T-helper 2 cell (primary cell): ENCODE measurements at regions not wholly inside any gene's neighbourhood (a gene's known extent, or its start where the extent isn't known, plus 50 kb on each side); places are given as distances from the start of the nearest gene placed in this dataset.
"Not testable (repeated sequence)": the region's sequence is repeated elsewhere in the genome, so short reads cannot be mapped to it uniquely, and the experiment has no call there.

Source experiments
- DNase-seq, 5 experiments: peaks; one replicate each; pipeline versions ENCODE4 v3.0.0 to v3.0.0-alpha.2; 2012 to 2022

GRCh38 chr6:137657351-137657911 lies 163.2 kb upstream of the OLIG3 start:
- DNase-seq = peak in 1 of 5 experiments; percentile 82

- no peak for DNase-seq
Observed at GRCh38 chr6:137658287-137658686, 164.1 kb upstream of the OLIG3 start.

GRCh38 chr6:137659871-137660270 lies 165.7 kb upstream of the OLIG3 start:
- no peak for DNase-seq

- DNase-seq = no peak
Observed at GRCh38 chr6:137660296-137660731, 166.1 kb upstream of the OLIG3 start.

- peak in 2 of 5 experiments; percentile 43 to 48 for DNase-seq
Observed at GRCh38 chr6:137661601-137662000, 167.4 kb upstream of the OLIG3 start.

- DNase-seq = no peak
Observed at GRCh38 chr6:137664183-137664582, 170.0 kb upstream of the OLIG3 start.

- DNase-seq = no peak
Observed at GRCh38 chr6:137665342-137665934, 171.2 kb upstream of the OLIG3 start.

- peak in 1 of 5 experiments; percentile 53 for DNase-seq
Observed at GRCh38 chr6:137666202-137666774, 172.1 kb upstream of the OLIG3 start.

- DNase-seq = no peak
Observed at GRCh38 chr6:137673603-137674002, 179.4 kb upstream of the OLIG3 start.

GRCh38 chr6:137676888-137677287 lies 182.7 kb upstream of the OLIG3 start:
- peak in 1 of 5 experiments; percentile 85 for DNase-seq

- no peak for DNase-seq
Observed at GRCh38 chr6:137677709-137678108, 183.5 kb upstream of the OLIG3 start.

- DNase-seq = peak in 1 of 5 experiments; percentile 26
Observed at GRCh38 chr6:137678451-137678850, 184.3 kb upstream of the OLIG3 start.

- DNase-seq = peak in 1 of 5 experiments; percentile 82
Observed at GRCh38 chr6:137680705-137681346, 186.2 kb upstream of the TNFAIP3 start.

GRCh38 chr6:137681445-137682009 lies 185.5 kb upstream of the TNFAIP3 start:
- DNase-seq = no peak

GRCh38 chr6:137682658-137683057 lies 184.4 kb upstream of the TNFAIP3 start:
- DNase-seq = not testable (repeated sequence)

GRCh38 chr6:137683916-137684315 lies 183.1 kb upstream of the TNFAIP3 start:
- no peak for DNase-seq

- no peak for DNase-seq
Observed at GRCh38 chr6:137685798-137686375, 181.2 kb upstream of the TNFAIP3 start.

- no peak for DNase-seq
Observed at GRCh38 chr6:137687818-137688217, 179.2 kb upstream of the TNFAIP3 start.

- DNase-seq = no peak
Observed at GRCh38 chr6:137688230-137688971, 178.7 kb upstream of the TNFAIP3 start.

- no peak for DNase-seq
Observed at GRCh38 chr6:137689377-137689776, 177.7 kb upstream of the TNFAIP3 start.

GRCh38 chr6:137690034-137690433 lies 177.0 kb upstream of the TNFAIP3 start:
- no peak for DNase-seq

- no peak for DNase-seq
Observed at GRCh38 chr6:137690721-137691120, 176.3 kb upstream of the TNFAIP3 start.
